GM23338 (cell line): ENCODE measurements at regions not wholly inside any gene's neighbourhood (a gene's known extent, or its start where the extent isn't known, plus 50 kb on each side); places are given as distances from the start of the nearest gene placed in this dataset.
A peak's percentile ranks its signal among the peaks of the same experiment; 100 is the strongest.

Experiments
- ATAC-seq: fragments of 200-7000 bp; cut with Tn5 transposase; 3 replicates; pipeline ENCODE4 v1.9.1; 2020
- DNase-seq: peaks from one replicate; pipeline ENCODE4 v3.0.0-alpha.2; 2015; ENCODE audit warnings: low spot score
- H2AFZ ChIP-seq: fragments of 200-600 bp; sonication (generic); 2 replicates; pipeline ENCODE4 v1.8.0; 2016; ENCODE audit warnings: antibody characterized with exemption, mild to moderate bottlenecking, moderate library complexity
- H3F3A ChIP-seq: fragments of 200-600 bp; sonication (generic); replicated peaks from 2 replicates; pipeline ENCODE4 v1.8.0; 2017; ENCODE audit warnings: antibody characterized with exemption, mixed run types, low read depth
- H3K27ac ChIP-seq: fragments of 200-600 bp; sonication (generic); 2 replicates; pipeline ENCODE4 v1.6.1; 2016; ENCODE audit warnings: low read depth
- H3K27me3 ChIP-seq: fragments of 200-600 bp; sonication (generic); 2 replicates; pipeline ENCODE4 v1.8.0; 2016; ENCODE audit warnings: mild to moderate bottlenecking, mixed run types, moderate library complexity; ENCODE audit not compliant: insufficient read depth
- H3K36me3 ChIP-seq: fragments of 200-600 bp; sonication (generic); 2 replicates; pipeline ENCODE4 v1.8.0; 2016; ENCODE audit warnings: mild to moderate bottlenecking; ENCODE audit not compliant: insufficient read depth
- H3K4me1 ChIP-seq: fragments of 200-600 bp; sonication (generic); 2 replicates; pipeline ENCODE4 v1.8.0; 2016; ENCODE audit warnings: mild to moderate bottlenecking, moderate library complexity; ENCODE audit not compliant: insufficient read depth
- H3K4me2 ChIP-seq: fragments of 200-600 bp; sonication (generic); 2 replicates; pipeline ENCODE4 v1.7.1; 2017; ENCODE audit warnings: mixed run types
- H3K4me3 ChIP-seq: fragments of 200-600 bp; sonication (generic); 2 replicates; pipeline ENCODE4 v1.6.1; 2016; ENCODE audit warnings: mixed run types
- H3K79me2 ChIP-seq: fragments of 200-600 bp; sonication (generic); replicated peaks from 2 replicates; pipeline ENCODE4 v1.8.0; 2017; ENCODE audit warnings: mild to moderate bottlenecking; ENCODE audit not compliant: insufficient read depth
- H3K9me2 ChIP-seq: fragments of 200-600 bp; sonication (generic); 2 replicates; pipeline ENCODE4 v1.8.0; 2017; ENCODE audit not compliant: insufficient read depth
- H4K20me1 ChIP-seq: fragments of 200-600 bp; sonication (generic); replicated peaks from 2 replicates; pipeline ENCODE4 v1.8.0; 2017; ENCODE audit warnings: mild to moderate bottlenecking; ENCODE audit not compliant: insufficient read depth
- H3K27ac Mint-ChIP-seq: 2 replicates; pipeline ENCODE4 v1.8.0; 2020; ENCODE audit warnings: inconsistent platforms, mild to moderate bottlenecking, moderate library complexity, mixed read lengths
- H3K27me3 Mint-ChIP-seq: 3 replicates; pipeline ENCODE4 v1.8.0; 2022; ENCODE audit warnings: low read depth, mild to moderate bottlenecking, moderate library complexity, mixed read lengths, inconsistent platforms; ENCODE audit not compliant: insufficient read depth, poor library complexity
- H3K36me3 Mint-ChIP-seq: 3 replicates; pipeline ENCODE4 v1.8.0; 2021; ENCODE audit warnings: low read depth, mild to moderate bottlenecking, inconsistent platforms, moderate library complexity, mixed read lengths
- H3K4me1 Mint-ChIP-seq: 3 replicates; pipeline ENCODE4 v1.8.0; 2020; ENCODE audit warnings: mild to moderate bottlenecking, inconsistent platforms, mixed read lengths
- H3K4me3 Mint-ChIP-seq: 3 replicates; pipeline ENCODE4 v1.8.0; 2021; ENCODE audit warnings: moderate library complexity, mild to moderate bottlenecking, inconsistent platforms, mixed read lengths
- H3K9me3 Mint-ChIP-seq: 3 replicates; pipeline ENCODE4 v1.8.0; 2020; ENCODE audit warnings: moderate library complexity, mild to moderate bottlenecking, inconsistent platforms, mixed read lengths
- CREB1 ChIP-seq: fragments of 250-450 bp; sonication (Bioruptor Pico); IDR thresholded peaks from 2 replicates; pipeline ENCODE4 v1.5.0; 2020; ENCODE audit warnings: low read depth, mild to moderate bottlenecking, moderate library complexity
- EZH2 ChIP-seq: fragments of 200-600 bp; sonication (generic); IDR thresholded peaks from one replicate; pipeline ENCODE4 v1.8.0; 2017; ENCODE audit warnings: antibody characterized with exemption, mild to moderate bottlenecking, low read depth; ENCODE audit not compliant: unreplicated experiment
- EZH2phosphoT487 ChIP-seq: fragments of 200-600 bp; sonication (generic); IDR thresholded peaks from one replicate; pipeline ENCODE4 v1.8.1; 2018; ENCODE audit warnings: antibody characterized with exemption; ENCODE audit not compliant: unreplicated experiment
- JUNB ChIP-seq: IDR thresholded peaks from one replicate; pipeline ENCODE4 v1.6.1; 2016; ENCODE audit warnings: antibody characterized with exemption; ENCODE audit not compliant: unreplicated experiment
- NANOG ChIP-seq: IDR thresholded peaks from 2 replicates; pipeline ENCODE4 v1.6.1; 2016; ENCODE audit warnings: antibody characterized with exemption, borderline replicate concordance
- POLR2AphosphoS5 ChIP-seq: IDR thresholded peaks from 2 replicates; pipeline ENCODE4 v1.6.1; 2016; ENCODE audit warnings: antibody characterized with exemption, low read depth
- STAT1 ChIP-seq: IDR thresholded peaks from one replicate; pipeline ENCODE4 v1.6.1; 2016; ENCODE audit warnings: antibody characterized with exemption; ENCODE audit not compliant: unreplicated experiment
- ZNF114 ChIP-seq: fragments of 250-450 bp; sonication (Bioruptor Pico); IDR thresholded peaks from 2 replicates; pipeline ENCODE4 v1.5.0; 2020; ENCODE audit warnings: mild to moderate bottlenecking, moderate library complexity
- ZNF331 ChIP-seq: fragments of 250-450 bp; sonication (Bioruptor Pico); IDR thresholded peaks from 2 replicates; pipeline ENCODE4 v1.5.0; 2020; ENCODE audit warnings: low read depth, mild to moderate bottlenecking, moderate library complexity
- TF ChIP-seq, protein P1 (sequence below), 2 experiments: fragments of 200-600 bp in 1 of 2; sonication (generic) in 1 of 2; conservative IDR thresholded peaks; 2 replicates each; pipeline versions ENCODE4 v1.5.1 to v1.6.1; 2016 to 2017; ENCODE audit warnings: antibody characterized with exemption in 2 of 2, low read depth in 2 of 2, mild to moderate bottlenecking in 2 of 2, moderate library complexity in 1 of 2
- TF ChIP-seq, protein P2 (sequence below): IDR thresholded peaks from 2 replicates; pipeline ENCODE4 v1.6.1; 2016; ENCODE audit warnings: antibody characterized with exemption
- TF ChIP-seq, protein P3 (sequence below): IDR thresholded peaks from one replicate; pipeline ENCODE4 v1.6.1; 2018; ENCODE audit warnings: antibody characterized with exemption; ENCODE audit not compliant: unreplicated experiment
- TF ChIP-seq, protein P4 (sequence below): fragments of 250-450 bp; sonication (Bioruptor Pico); IDR thresholded peaks from 2 replicates; pipeline ENCODE4 v1.5.0; 2020; ENCODE audit warnings: mild to moderate bottlenecking, moderate library complexity

DNA sequence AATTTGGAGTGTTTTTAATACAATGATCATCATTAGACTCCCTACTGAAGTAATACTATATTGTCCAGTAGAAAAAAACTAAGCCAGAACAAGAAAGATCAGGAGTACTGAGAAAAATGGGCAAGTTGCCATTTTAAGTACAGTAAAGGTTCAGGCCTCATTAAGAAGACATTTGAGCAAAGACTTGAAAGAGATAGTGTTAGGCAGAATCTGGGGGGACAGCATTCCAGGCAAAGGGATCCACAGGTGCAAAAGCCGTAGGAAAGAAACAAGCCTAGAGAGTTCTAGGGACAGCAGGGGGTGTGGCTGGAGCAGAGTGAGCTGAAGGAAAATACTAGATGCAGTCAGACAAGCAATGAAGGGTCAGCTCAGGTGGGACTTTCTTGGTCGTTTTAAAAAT lies 58.1 kb upstream of the INTU start:
- Histone ChIP-seq H3K4me2 (no peak overlapping the region), H3K36me3 (no peaks in the 10 kb centered on the region), H3K9me2 (0 out of 2 replicates have a peak, but pooled peaks cover 4% of the 10 kb centered on the region), H3K79me2 (no peaks in the 10 kb centered on the region), H2AFZ (no peak overlapping the region), H4K20me1 (no peaks in the 10 kb centered on the region), H3K4me3 (no peak overlapping the region), H3F3A (no peaks in the 10 kb centered on the region), H3K4me1 (no peaks in the 10 kb centered on the region; the same call in 1 of the 2 replicates), H3K27me3 (no peaks in the 10 kb centered on the region), H3K27ac (no peak overlapping the region)
- no peak for TF ChIP-seq NANOG
- TF ChIP-seq ZNF114 (CRISPR knock-in tag), result no peak
- TF ChIP-seq, protein P1, sequence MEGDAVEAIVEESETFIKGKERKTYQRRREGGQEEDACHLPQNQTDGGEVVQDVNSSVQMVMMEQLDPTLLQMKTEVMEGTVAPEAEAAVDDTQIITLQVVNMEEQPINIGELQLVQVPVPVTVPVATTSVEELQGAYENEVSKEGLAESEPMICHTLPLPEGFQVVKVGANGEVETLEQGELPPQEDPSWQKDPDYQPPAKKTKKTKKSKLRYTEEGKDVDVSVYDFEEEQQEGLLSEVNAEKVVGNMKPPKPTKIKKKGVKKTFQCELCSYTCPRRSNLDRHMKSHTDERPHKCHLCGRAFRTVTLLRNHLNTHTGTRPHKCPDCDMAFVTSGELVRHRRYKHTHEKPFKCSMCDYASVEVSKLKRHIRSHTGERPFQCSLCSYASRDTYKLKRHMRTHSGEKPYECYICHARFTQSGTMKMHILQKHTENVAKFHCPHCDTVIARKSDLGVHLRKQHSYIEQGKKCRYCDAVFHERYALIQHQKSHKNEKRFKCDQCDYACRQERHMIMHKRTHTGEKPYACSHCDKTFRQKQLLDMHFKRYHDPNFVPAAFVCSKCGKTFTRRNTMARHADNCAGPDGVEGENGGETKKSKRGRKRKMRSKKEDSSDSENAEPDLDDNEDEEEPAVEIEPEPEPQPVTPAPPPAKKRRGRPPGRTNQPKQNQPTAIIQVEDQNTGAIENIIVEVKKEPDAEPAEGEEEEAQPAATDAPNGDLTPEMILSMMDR (conservative IDR thresholded peaks at IDR 0.05; ENCODE audit: low read depth in 2 of 2), result no peak
- TF ChIP-seq JUNB, result no peak
- TF ChIP-seq ZNF331, result no peak
- TF ChIP-seq, protein P2, sequence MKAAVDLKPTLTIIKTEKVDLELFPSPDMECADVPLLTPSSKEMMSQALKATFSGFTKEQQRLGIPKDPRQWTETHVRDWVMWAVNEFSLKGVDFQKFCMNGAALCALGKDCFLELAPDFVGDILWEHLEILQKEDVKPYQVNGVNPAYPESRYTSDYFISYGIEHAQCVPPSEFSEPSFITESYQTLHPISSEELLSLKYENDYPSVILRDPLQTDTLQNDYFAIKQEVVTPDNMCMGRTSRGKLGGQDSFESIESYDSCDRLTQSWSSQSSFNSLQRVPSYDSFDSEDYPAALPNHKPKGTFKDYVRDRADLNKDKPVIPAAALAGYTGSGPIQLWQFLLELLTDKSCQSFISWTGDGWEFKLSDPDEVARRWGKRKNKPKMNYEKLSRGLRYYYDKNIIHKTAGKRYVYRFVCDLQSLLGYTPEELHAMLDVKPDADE, result no peak
- TF ChIP-seq, protein P3, sequence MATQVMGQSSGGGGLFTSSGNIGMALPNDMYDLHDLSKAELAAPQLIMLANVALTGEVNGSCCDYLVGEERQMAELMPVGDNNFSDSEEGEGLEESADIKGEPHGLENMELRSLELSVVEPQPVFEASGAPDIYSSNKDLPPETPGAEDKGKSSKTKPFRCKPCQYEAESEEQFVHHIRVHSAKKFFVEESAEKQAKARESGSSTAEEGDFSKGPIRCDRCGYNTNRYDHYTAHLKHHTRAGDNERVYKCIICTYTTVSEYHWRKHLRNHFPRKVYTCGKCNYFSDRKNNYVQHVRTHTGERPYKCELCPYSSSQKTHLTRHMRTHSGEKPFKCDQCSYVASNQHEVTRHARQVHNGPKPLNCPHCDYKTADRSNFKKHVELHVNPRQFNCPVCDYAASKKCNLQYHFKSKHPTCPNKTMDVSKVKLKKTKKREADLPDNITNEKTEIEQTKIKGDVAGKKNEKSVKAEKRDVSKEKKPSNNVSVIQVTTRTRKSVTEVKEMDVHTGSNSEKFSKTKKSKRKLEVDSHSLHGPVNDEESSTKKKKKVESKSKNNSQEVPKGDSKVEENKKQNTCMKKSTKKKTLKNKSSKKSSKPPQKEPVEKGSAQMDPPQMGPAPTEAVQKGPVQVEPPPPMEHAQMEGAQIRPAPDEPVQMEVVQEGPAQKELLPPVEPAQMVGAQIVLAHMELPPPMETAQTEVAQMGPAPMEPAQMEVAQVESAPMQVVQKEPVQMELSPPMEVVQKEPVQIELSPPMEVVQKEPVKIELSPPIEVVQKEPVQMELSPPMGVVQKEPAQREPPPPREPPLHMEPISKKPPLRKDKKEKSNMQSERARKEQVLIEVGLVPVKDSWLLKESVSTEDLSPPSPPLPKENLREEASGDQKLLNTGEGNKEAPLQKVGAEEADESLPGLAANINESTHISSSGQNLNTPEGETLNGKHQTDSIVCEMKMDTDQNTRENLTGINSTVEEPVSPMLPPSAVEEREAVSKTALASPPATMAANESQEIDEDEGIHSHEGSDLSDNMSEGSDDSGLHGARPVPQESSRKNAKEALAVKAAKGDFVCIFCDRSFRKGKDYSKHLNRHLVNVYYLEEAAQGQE, result no peak
- TF ChIP-seq EZH2, result no peak
- no peak for TF ChIP-seq POLR2AphosphoS5
- TF ChIP-seq STAT1, result no peak
- TF ChIP-seq CREB1 (CRISPR knock-in tag), result no peak
- no peak for TF ChIP-seq EZH2phosphoT487
- TF ChIP-seq, protein P4, sequence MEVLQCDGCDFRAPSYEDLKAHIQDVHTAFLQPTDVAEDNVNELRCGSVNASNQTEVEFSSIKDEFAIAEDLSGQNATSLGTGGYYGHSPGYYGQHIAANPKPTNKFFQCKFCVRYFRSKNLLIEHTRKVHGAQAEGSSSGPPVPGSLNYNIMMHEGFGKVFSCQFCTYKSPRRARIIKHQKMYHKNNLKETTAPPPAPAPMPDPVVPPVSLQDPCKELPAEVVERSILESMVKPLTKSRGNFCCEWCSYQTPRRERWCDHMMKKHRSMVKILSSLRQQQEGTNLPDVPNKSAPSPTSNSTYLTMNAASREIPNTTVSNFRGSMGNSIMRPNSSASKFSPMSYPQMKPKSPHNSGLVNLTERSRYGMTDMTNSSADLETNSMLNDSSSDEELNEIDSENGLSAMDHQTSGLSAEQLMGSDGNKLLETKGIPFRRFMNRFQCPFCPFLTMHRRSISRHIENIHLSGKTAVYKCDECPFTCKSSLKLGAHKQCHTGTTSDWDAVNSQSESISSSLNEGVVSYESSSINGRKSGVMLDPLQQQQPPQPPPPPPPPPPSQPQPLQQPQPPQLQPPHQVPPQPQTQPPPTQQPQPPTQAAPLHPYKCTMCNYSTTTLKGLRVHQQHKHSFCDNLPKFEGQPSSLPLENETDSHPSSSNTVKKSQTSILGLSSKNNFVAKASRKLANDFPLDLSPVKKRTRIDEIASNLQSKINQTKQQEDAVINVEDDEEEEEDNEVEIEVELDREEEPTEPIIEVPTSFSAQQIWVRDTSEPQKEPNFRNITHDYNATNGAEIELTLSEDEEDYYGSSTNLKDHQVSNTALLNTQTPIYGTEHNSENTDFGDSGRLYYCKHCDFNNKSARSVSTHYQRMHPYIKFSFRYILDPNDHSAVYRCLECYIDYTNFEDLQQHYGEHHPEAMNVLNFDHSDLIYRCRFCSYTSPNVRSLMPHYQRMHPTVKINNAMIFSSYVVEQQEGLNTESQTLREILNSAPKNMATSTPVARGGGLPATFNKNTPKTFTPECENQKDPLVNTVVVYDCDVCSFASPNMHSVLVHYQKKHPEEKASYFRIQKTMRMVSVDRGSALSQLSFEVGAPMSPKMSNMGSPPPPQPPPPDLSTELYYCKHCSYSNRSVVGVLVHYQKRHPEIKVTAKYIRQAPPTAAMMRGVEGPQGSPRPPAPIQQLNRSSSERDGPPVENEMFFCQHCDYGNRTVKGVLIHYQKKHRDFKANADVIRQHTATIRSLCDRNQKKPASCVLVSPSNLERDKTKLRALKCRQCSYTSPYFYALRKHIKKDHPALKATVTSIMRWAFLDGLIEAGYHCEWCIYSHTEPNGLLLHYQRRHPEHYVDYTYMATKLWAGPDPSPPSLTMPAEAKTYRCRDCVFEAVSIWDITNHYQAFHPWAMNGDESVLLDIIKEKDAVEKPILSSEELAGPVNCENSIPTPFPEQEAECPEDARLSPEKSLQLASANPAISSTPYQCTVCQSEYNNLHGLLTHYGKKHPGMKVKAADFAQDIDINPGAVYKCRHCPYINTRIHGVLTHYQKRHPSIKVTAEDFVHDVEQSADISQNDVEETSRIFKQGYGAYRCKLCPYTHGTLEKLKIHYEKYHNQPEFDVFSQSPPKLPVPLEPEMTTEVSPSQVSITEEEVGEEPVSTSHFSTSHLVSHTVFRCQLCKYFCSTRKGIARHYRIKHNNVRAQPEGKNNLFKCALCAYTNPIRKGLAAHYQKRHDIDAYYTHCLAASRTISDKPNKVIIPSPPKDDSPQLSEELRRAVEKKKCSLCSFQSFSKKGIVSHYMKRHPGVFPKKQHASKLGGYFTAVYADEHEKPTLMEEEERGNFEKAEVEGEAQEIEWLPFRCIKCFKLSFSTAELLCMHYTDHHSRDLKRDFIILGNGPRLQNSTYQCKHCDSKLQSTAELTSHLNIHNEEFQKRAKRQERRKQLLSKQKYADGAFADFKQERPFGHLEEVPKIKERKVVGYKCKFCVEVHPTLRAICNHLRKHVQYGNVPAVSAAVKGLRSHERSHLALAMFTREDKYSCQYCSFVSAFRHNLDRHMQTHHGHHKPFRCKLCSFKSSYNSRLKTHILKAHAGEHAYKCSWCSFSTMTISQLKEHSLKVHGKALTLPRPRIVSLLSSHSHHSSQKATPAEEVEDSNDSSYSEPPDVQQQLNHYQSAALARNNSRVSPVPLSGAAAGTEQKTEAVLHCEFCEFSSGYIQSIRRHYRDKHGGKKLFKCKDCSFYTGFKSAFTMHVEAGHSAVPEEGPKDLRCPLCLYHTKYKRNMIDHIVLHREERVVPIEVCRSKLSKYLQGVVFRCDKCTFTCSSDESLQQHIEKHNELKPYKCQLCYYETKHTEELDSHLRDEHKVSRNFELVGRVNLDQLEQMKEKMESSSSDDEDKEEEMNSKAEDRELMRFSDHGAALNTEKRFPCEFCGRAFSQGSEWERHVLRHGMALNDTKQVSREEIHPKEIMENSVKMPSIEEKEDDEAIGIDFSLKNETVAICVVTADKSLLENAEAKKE, result no peak
- H3K36me3 Mint-ChIP-seq, result no peaks in the 10 kb centered on the region
- DNase-seq (peak; percentile 79), ATAC-seq (peak; percentile 85)
- no peak overlapping the region for H3K4me3 Mint-ChIP-seq
- peaks cover 4% of the 10 kb centered on the region; the same call in 1 of the 3 replicates for H3K9me3 Mint-ChIP-seq
- H3K27ac Mint-ChIP-seq, result peak overlapping the region; percentile 7; the same call in 1 of the 2 replicates
- H3K4me1 Mint-ChIP-seq, result peaks cover 9% of the 10 kb centered on the region
- peaks cover 2% of the 10 kb centered on the region for H3K27me3 Mint-ChIP-seq
